NCI-H1436 (cell line): ENCODE measurements at regions not wholly inside any gene's neighbourhood (a gene's known extent, or its start where the extent isn't known, plus 50 kb on each side); places are given as distances from the start of the nearest gene placed in this dataset.

ENCODE experiments used
- DNase-seq: peaks from one replicate; lab custom pipeline; 2025; lab: John Stamatoyannopoulos, UW

GRCh38 chr5:36355516-36355915 lies 53.8 kb upstream of the RANBP3L start:
- no peak for DNase-seq

GRCh38 chr5:36356915-36357314 lies 55.2 kb upstream of the RANBP3L start:
- DNase-seq, result no peak

- no peak for DNase-seq
Observed at GRCh38 chr5:36357391-36357975, 55.8 kb upstream of the RANBP3L start.

GRCh38 chr5:36359267-36359666 lies 57.6 kb upstream of the RANBP3L start:
- no peak for DNase-seq

- DNase-seq, result no peak
Observed at GRCh38 chr5:36360307-36360706, 58.6 kb upstream of the RANBP3L start.

GRCh38 chr5:36363101-36363500 lies 61.4 kb upstream of the RANBP3L start:
- no peak for DNase-seq

GRCh38 chr5:36363744-36364143 lies 62.0 kb upstream of the RANBP3L start:
- DNase-seq, result no peak

GRCh38 chr5:36364473-36364872 lies 62.8 kb upstream of the RANBP3L start:
- no peak for DNase-seq

GRCh38 chr5:36365896-36366295 lies 64.2 kb upstream of the RANBP3L start:
- no peak for DNase-seq

- DNase-seq, result no peak
Observed at GRCh38 chr5:36366883-36367282, 65.2 kb upstream of the RANBP3L start.

GRCh38 chr5:36367524-36367923 lies 65.8 kb upstream of the RANBP3L start:
- DNase-seq, result no peak

- DNase-seq, result no peak
Observed at GRCh38 chr5:36369219-36369690, 67.6 kb upstream of the RANBP3L start.

- no peak for DNase-seq
Observed at GRCh38 chr5:36370073-36370472, 68.4 kb upstream of the RANBP3L start.

- no peak for DNase-seq
Observed at GRCh38 chr5:36371366-36371765, 69.7 kb upstream of the RANBP3L start.

- no peak for DNase-seq
Observed at GRCh38 chr5:36373527-36374086, 71.9 kb upstream of the RANBP3L start.

- no peak for DNase-seq
Observed at GRCh38 chr5:36374266-36374862, 72.7 kb upstream of the RANBP3L start.

GRCh38 chr5:36377192-36377591 lies 75.5 kb upstream of the RANBP3L start:
- DNase-seq, result no peak

- DNase-seq, result no peak
Observed at GRCh38 chr5:36378551-36378950, 76.8 kb upstream of the RANBP3L start.

- DNase-seq, result no peak
Observed at GRCh38 chr5:36382890-36383289, 81.2 kb upstream of the RANBP3L start.

GRCh38 chr5:36383942-36384341 lies 82.2 kb upstream of the RANBP3L start:
- DNase-seq, result no peak

- DNase-seq, result no peak
Observed at GRCh38 chr5:36384845-36385244, 83.1 kb upstream of the RANBP3L start.

GRCh38 chr5:36385495-36385894 lies 83.8 kb upstream of the RANBP3L start:
- DNase-seq, result no peak

- DNase-seq, result no peak
Observed at GRCh38 chr5:36388288-36388687, 86.6 kb upstream of the RANBP3L start.

- DNase-seq, result no peak
Observed at GRCh38 chr5:36389245-36389644, 87.5 kb upstream of the RANBP3L start.
